GM19240 (cell line): ENCODE measurements at regions not wholly inside any gene's neighbourhood (a gene's known extent, or its start where the extent isn't known, plus 50 kb on each side); places are given as distances from the start of the nearest gene placed in this dataset.

Experiments used
- DNase-seq: peaks from one replicate; pipeline ENCODE4 v3.0.0; 2011; ENCODE audit warnings: low spot score; ENCODE audit not compliant: insufficient read length

DNA sequence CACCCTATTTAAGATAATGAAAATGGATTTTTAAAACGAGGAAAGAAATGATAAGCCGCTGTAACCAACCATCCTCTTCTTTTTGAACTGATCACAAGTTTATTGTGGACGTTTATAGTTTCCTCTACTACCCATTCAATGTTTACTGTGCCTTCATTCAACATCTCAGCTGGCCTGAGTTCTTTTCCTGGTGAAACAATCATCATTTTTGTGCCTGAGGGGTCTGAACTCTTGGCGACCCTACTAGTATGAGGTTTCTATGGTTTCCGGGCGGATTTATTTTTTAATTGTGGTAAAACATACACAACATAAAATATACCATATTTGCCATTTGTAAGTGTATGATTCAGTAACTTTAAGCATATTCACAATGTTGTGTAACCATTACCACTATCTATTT lies 100.7 kb downstream of the SPRY1 start:
- no peak for DNase-seq

DNA sequence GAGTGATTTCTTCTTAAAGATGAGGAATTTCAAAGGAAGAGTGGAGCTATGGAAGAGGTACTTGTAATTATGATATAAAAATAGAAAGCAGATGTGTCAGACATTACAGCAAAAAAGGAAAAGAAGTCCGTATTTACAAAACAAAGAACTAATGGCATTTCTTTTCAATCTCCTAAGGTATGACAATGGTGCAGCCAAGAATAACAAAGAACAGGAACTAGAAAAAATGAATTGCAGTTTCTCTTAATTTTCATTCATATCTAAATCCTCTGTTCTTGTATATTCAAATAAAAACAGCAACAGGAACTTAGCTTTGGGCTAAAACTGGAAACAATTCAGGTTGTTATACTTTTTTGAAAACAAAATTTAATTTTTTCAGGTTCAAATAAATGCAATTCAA lies 105.1 kb downstream of the SPRY1 start:
- DNase-seq: no peak

DNA sequence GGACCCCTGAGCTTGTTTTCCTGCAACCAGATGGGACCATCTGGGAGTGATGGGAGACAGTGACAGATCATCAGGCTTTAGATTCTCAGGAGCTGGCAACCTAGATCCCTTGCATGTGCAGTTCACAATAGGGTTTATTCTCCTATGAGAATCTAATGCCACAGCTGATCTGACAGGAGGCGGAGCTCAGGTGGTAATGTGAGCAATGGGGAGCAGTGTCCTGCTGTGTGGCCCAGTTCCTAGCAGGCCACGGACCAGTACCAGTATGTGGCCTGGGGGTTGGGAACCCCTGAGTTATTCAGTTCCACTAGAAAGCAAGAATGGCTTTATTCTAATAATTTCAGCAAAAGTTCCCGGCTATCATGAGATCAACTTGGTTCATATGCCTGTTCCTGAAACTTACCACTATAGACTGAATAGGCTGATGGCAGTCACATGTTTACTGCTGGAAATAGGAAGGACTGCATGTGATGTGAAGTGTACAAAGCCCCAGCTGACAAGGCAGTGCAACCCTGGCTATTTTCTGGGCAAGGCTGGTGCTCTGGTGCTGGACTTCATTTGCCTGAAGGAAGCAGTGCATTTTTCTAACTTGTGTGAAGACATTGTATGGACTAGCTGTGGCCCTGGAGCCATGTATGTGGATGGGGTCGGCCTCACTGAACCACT lies 107.2 kb downstream of the SPRY1 start:
- DNase-seq: no peak

DNA sequence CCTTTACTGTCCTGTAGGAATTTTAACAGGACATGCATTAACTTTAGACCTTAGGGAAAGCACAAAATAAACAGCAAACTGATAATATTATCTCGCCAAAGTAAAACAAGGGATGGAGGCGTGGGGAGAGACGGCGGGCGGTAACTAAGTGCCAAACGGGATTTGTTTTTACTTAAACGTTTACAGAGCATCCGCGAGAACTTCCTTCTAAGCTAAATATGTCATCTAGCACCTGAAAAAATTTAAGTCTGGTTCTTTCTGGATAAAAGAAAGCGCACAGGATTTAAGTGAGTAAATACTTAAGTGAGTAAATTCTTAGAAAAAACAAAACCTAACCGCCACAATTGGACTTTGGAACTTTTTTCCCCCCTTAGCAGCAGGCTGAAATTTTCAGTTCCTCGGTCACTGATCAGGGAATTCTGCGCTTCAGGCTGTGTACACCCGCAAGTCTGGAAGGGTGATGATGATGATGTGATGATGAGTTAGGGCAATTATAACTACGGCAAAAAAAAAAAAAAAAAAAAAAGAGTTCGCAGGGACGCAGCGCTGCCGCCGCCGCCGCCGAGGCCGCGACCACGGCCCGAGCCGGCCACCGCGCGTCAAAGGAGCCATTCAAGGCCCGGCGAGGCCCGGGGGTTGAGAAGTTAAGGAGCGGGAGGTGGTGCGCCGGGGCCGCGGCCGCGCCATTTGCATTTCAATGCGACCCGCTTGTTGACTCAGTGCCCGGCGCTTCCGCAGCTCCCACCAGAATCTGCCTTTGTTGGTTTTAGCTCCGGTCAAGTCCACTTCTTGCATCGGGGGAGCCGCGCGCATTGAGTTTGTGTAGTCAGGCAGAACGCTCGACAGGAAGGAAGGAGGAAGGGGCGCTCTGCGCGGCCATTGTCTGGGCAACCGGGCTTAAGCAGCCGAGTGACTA lies 108.8 kb downstream of the SPRY1 start:
- DNase-seq: no peak

DNA sequence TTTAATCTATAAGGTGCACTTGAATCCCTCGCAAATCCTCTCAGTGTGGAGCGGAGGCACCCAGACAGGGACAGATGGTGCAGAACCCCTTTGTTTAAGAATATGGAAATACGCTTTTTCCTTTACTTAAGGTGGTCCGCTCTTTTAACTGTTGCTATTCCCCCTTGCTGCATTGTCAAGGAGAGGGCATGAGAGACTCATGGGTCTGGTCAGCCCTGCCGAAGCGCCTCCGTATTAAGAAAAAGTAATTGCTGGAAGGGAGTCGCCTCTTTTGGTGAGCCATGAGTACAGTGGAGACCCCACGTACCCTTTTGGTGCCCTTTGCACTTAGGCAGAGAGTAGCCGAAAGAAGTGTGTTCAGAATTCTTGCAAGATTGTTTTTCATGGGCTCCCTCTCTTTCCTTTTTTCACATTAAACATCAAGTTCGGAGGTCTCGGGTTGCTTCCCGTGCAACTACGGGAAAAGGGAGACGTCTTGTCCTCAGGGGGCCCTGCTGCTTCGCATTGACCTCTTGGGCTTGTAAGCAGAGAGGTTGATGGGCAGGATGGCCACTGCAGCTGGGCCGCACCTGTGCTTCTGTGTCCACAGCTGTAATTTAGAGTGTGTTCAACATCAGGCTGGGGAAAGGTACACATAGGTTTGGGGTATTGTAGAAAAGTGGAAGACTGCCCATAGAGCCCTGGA lies 109.6 kb downstream of the SPRY1 start:
- no peak for DNase-seq

DNA sequence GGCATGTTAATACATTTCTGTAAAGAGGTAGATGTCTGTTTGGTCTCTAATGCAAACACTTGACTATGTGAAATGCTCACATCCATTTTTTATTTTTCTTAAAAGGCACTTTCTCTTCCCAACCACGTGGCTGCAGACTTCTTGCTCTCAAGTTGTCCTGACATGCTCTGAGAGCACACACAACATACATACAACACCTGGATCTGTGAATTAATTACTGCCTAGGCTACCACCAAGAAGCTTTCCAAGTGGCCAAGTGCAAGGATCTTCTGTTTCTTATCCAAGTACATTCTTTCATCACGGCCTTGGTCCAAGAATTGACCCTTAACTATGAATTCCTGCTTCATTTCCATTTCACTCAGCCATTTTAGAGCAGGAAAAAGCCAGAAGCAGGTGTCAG lies 110.8 kb downstream of the SPRY1 start:
- DNase-seq: no peak

DNA sequence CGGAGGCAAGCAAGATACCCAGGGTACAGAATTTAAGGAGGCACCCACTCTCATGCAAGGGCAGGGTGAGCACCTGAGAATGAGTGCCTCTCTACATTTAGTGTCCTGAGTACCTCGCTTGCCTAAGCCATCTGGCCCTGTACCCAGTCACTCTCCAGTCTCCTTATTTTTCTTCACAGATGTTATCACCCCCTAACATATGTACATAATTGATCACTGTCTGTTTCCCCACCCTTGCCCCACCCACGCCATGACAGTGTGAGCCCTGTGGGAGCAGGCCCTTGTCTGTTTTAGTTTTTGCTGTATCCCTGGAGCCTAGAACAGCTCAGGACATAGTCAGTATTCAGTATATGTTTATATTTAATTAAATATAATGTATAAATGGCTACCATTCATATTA lies 113.6 kb downstream of the SPRY1 start:
- no peak for DNase-seq

DNA sequence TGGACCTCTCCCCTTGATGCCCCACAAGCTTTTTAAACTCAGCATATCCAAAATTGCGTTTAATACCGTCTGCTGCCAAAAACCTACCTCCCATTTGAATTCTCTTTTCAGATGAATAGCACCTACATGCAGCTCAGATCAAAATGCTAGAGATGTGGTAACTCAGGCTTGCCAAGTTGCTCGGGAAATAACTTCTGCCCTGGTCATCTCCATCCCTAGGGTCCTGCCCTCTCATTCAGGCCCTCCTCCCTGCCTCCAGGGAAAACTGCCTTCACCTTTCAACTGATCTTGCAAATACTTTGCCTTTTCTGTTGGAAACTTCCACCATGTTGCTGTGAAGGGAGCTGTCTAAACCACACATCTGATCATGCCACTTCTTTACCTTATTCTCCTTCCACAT lies 114.1 kb downstream of the SPRY1 start:
- no peak for DNase-seq

DNA sequence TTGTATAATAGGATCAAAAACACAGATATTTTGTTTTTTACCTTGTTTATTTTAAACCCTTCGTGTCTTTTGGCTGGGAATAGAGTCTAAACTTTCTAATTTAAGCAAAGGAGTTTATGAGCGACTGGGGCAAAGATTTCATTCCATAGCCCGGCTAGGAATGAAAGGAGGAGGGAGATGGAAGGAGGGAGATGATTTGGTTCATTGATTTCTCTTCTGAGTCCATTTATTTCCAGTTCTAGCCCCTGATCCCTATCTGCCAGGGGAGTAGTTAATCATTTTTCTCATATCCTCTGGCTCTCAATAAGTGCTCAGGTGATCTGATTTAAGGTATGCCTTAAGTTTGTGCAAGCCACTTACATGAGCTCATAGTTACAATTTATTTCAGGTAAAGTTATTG lies 120.0 kb downstream of the SPRY1 start:
- DNase-seq: no peak

DNA sequence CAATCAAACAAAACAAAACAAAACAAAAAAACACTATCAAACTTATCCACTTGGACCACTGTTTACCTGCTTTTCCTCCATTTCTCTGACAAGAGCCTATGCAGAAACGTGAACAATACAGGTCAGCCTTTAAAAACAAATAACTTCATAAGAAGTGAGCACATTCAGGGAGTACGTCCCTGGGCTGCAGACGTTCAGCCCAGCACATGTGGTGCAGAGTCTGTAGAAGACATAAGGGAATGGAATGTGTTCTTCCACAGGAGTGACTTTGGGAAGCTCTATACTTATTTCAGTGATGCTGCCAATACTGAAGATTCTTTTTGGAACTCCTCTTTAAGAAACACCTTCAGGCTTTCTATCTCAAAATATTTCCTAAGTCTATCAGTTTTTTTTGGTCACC lies 120.6 kb downstream of the SPRY1 start:
- no peak for DNase-seq

DNA sequence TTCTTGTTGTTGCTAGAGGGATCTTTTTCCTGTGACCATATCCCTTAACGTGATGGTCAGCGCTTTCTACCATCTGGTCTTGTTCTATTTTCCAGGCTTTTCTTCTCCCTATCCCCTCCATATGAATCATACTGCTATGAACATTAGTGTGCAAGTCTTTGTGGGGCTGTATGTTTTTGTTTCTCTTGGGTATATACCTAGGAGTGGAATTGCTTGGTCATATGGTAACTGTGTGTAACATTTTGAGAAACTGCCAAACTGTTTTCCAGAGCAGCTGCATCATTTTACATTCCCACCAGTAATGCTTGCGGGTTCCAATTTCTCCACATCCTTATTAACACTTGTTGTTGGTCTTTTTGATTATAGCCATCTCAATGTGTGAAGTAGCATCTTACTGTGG lies 121.4 kb downstream of the SPRY1 start:
- DNase-seq: no peak

DNA sequence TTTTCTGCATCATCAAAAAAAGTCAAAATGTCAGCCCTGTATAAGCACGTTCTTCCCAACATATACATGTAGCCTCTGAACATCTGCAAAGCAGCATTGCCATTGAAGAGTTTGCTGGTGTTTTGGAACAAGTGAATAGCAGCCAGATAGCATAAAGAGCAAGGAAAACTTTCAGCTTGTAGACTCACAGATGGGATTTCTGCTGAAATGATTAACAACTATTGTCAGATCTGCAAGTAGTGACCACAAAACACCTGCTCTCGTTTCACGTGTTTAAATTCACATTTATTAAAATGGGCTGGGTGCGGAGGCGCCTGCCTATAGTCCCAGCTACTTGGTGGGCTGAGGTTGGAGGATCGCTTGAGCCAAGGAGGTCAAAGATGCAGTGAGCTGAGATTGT lies 123.7 kb downstream of the SPRY1 start:
- DNase-seq: no peak

DNA sequence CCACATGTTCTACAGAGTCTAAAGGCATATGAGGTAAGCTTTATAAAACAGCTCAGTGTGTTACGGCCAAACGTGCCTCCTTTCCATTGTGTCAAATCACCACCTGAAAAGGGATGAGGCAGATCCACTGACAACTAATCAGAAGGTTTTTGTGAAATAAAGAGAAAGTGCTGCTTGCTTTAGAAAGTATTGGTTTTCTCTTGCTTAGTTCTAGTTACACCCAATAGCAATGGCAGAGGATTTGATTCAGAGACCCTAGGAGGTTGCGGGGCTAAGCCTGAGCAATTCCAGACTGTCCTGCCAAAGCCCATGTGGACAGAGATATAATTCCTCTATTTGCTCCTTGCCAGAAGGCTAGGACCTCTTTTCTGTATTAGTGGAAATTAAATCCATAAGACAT lies 125.5 kb downstream of the SPRY1 start:
- no peak for DNase-seq

DNA sequence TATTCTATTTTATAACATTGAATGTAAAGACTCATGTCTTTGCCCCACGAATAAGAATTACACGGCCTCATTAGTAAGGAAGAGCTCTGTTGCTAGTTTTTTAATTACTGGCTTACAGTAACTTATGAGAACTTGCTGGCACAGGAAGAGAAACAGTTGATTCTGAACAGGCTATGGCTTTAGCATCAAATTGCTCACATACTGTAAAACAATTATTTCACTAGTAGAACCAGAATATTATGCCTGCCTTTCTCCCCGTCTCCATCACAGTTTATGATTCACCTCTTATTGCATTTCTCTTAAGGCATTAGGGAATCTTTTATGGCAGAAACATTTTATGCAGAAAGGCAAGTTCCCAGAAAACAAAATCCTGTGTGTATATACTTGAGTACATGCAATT lies 126.1 kb downstream of the SPRY1 start:
- no peak for DNase-seq

DNA sequence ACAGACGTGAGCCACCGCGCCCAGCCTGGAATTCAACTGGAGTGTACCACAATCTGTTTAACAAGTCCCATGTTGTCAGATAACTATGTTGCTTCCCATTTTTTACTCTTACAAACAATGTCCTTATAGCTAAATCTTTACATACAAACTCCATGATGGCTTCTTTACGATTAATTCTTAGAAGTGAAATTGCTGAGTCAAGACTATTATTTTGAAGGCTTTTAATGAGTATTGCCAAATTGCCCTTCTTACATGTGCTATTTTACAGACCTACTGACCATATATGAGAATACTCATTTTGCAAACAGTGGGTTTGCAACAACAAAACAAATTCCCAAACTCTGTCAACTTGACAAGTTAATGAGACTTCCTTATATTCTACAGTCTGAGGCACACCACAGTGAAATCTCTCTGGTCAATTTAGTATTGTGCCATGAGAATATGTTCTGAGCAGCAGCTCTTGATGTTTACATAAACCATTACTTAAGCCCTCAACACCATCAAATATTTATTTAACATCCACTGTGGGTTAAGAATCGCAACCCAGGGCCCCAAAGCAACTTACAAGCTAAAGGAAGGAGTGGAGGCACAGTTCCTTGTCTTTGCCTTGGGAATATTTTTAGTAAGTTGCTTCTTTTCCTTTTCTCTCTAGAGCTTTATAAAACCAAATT lies 128.5 kb downstream of the SPRY1 start:
- DNase-seq: no peak

DNA sequence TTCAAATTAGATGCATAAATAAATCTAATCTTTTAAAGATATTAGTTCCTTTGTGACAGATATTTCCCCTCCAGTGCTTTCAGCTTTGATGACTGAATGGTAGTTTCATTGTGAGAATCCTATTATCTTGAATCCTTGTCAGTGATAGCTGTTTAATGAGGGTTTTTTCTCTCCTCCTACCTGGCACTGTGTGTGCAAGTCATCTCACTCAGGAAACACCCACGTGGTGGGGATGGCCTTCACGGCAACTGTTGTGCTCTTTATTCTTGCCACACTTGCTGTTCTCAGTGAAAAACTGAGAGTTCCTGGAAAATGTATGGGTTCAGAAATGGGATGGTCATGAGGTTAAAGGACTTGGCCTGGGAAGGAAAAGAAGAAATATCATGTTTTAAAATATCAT lies 129.9 kb downstream of the SPRY1 start:
- no peak for DNase-seq

DNA sequence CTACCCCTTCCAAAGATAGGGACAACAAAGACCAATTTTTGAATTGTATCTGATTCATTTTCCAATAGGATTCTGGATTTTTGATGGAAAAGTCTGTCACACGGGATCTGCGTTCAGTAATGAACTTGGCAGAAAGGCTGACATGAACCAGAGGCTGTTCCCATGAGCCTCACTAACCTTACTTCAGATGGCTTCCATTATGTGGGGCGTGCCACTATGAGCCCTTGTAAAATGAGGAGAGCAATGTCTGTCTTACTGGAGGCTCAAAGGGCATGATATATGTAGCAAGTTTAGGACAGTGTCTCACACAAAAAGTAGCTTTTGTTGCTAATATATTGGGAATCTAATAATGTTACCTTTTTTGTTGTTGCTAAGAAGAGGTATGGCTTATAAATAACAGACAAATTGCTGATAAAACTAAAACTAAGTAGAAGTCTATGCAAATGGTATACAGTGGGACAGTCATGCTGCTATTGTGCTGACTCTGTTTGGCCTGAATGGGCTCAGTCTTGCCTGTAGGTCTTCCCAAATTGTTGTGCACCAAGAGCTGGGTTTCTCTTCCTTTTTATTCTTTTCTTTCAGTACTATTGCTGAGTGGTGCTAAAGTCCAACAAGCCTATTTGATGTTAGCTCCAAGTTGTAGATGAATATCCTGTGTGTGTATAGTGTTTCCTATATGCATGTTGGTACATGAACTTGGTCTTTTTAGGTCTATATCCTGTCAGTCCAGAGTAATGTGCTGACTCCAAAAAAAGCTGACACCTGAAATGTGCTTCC lies 132.1 kb downstream of the SPRY1 start:
- no peak for DNase-seq

DNA sequence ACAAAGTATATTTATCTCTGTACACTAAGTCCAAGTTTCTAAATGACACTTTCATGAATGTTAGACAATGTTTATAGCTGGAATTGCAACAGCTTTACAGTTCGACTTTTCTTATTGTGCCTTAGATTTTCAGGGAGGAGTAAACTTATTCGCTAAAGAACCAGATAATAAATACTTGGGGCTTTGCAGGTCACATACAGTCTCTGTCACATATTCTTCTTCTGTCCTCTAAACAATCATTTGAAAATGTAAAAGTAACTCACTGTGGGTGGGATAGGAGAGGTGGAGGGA lies 132.6 kb downstream of the SPRY1 start:
- no peak for DNase-seq

DNA sequence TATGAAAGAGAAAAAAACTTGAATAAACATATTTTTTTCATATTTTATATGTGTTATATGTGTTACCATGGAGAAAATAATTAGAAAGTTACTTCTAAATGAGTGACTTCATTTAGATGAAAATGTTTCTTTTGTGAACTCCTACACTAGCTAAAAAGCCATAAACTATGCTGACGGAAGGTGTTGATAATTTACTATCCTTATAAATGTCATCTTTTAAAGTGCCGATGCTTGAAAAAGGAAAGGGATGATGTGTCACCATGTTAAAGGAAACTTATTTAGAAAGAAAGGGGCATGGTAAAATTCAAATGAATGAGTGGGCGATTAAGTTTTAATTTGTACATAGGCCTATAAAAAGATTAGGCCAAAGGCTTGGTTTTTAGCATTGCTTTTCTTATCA lies 133.8 kb downstream of the SPRY1 start:
- DNase-seq: no peak

DNA sequence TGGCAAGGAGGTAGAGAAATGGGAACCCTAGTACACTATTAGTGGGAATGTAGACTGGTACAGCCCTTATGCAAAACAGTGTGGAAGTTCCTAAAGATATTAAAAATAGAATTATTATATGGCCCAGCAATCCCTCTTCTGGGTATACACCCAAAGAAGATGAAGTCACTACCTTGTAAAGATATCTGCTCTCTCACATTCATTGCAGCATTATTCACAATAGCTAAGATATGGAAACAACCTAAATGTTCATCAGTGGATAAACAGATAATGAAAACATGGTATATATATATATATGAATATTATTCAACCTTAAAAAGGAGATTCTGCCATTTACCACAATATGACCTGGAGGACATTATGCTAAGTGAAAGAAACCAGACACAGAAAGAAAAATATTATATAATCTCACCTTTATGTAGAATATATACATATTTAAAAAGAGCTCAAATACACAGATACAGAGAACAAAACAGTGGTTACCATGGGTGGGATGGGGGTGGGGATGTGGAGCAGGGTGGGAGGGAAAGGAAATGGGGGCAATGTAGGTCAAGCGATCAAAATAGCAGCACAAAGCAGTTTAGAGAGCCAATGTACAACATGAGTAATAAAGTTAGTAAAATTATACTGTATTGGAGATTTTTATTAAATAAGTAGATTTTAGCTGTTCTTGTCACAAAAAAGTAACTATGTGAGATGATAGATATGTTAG lies 138.6 kb downstream of the SPRY1 start:
- no peak for DNase-seq

DNA sequence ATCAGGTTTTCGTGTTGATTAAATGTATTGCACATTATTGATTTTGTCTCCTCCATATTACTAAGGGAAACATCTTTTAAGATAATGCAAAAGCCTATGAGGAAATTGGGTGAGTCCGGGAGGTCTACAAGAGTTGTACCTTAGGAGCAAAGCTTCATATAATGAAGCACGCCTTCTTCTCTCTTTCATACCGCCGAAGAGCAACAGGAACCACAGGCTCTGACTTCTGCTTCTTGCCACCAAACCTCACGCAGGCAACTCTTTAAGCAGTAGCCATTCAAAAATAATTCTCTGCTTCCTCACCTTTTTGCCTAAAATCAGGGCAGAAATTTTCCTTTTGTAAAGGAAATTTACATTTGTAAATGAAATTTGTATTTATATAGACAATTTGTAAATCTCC lies 139.6 kb downstream of the SPRY1 start:
- no peak for DNase-seq
